ENCODE measurements at regions not wholly inside any gene's neighbourhood (a gene's known extent, or its start where the extent isn't known, plus 50 kb on each side); places are given as distances from the start of the nearest gene placed in this dataset.

DNA sequence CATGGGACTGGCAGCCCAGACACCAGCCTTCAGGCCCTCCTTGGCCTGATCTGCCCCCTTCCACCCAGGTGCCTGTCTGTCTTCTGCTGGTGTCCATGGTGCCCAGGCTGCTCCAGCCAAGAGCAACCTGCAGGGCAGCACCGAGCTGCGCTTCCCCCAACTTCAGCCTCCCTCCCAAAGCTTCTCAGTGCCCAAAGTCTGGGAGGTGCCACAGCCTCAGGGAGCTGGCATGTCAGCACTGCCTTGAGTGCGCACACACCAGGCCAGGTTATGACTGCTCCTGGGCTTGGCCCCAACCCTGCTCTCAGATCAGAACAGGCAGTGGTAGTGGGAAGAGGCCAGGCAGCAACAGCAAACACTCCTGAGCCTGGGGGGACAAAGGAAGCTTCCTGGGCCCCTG, 304.6 kb upstream of the NRG3 start:
- WGBS (ENCODE audit: low lambda C conversion rate): no CpG with 5 or more reads among the region's 3 CpGs
- H2AFZ ChIP-seq (ENCODE audit: low read depth): no peak overlapping the region
- H3K79me2 ChIP-seq (ENCODE audit: insufficient read depth): no peaks in the 10 kb centered on the region
- no peak overlapping the region for H3K27ac ChIP-seq (ENCODE audit: low read depth in 2 of 2, low read length in 1 of 2)
- no peaks in the 10 kb centered on the region for H3K9me3 ChIP-seq
- H3K4me1 ChIP-seq (ENCODE audit: control insufficient read depth in 1 of 2, insufficient read depth in 2 of 2, low read depth in 1 of 2, low read length in 1 of 2): no peaks in the 10 kb centered on the region
- no peak overlapping the region for H3K4me3 ChIP-seq (ENCODE audit: low read depth in 2 of 2, low read length in 1 of 2)
- no peak for DNase-seq
- no peaks in the 10 kb centered on the region for H3K27me3 ChIP-seq (ENCODE audit: insufficient read depth)
- ChIA-PET POLR2A (no interaction called here), CTCF (no interaction called here)
- H3K36me3 ChIP-seq (replicated peaks in 1 of 2; ENCODE audit: control insufficient read depth in 1 of 2, insufficient read depth in 2 of 2, low read length in 1 of 2): no peaks in the 10 kb centered on the region
- no peaks in the 10 kb centered on the region for H4K20me1 ChIP-seq (ENCODE audit: insufficient read depth)
- no peak overlapping the region for H3K9ac ChIP-seq
- H3F3A ChIP-seq (replicated peaks; ENCODE audit: insufficient read depth): no peaks in the 10 kb centered on the region
- TF ChIP-seq TCF12 (IDR thresholded peaks at IDR 0.05): no peak
- TF ChIP-seq TEAD4 (IDR thresholded peaks at IDR 0.05; ENCODE audit: borderline replicate concordance, insufficient read depth): no peak
- TF ChIP-seq, protein P1, sequence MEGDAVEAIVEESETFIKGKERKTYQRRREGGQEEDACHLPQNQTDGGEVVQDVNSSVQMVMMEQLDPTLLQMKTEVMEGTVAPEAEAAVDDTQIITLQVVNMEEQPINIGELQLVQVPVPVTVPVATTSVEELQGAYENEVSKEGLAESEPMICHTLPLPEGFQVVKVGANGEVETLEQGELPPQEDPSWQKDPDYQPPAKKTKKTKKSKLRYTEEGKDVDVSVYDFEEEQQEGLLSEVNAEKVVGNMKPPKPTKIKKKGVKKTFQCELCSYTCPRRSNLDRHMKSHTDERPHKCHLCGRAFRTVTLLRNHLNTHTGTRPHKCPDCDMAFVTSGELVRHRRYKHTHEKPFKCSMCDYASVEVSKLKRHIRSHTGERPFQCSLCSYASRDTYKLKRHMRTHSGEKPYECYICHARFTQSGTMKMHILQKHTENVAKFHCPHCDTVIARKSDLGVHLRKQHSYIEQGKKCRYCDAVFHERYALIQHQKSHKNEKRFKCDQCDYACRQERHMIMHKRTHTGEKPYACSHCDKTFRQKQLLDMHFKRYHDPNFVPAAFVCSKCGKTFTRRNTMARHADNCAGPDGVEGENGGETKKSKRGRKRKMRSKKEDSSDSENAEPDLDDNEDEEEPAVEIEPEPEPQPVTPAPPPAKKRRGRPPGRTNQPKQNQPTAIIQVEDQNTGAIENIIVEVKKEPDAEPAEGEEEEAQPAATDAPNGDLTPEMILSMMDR (IDR thresholded peaks at IDR 0.05): no peak
- TF ChIP-seq POLR2AphosphoS5 (IDR thresholded peaks at IDR 0.05; ENCODE audit: low read depth, low read length): no peak
- TF ChIP-seq, protein P2, sequence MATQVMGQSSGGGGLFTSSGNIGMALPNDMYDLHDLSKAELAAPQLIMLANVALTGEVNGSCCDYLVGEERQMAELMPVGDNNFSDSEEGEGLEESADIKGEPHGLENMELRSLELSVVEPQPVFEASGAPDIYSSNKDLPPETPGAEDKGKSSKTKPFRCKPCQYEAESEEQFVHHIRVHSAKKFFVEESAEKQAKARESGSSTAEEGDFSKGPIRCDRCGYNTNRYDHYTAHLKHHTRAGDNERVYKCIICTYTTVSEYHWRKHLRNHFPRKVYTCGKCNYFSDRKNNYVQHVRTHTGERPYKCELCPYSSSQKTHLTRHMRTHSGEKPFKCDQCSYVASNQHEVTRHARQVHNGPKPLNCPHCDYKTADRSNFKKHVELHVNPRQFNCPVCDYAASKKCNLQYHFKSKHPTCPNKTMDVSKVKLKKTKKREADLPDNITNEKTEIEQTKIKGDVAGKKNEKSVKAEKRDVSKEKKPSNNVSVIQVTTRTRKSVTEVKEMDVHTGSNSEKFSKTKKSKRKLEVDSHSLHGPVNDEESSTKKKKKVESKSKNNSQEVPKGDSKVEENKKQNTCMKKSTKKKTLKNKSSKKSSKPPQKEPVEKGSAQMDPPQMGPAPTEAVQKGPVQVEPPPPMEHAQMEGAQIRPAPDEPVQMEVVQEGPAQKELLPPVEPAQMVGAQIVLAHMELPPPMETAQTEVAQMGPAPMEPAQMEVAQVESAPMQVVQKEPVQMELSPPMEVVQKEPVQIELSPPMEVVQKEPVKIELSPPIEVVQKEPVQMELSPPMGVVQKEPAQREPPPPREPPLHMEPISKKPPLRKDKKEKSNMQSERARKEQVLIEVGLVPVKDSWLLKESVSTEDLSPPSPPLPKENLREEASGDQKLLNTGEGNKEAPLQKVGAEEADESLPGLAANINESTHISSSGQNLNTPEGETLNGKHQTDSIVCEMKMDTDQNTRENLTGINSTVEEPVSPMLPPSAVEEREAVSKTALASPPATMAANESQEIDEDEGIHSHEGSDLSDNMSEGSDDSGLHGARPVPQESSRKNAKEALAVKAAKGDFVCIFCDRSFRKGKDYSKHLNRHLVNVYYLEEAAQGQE (IDR thresholded peaks at IDR 0.05; ENCODE audit: low read depth, low read length): no peak
- TF ChIP-seq, protein P3, sequence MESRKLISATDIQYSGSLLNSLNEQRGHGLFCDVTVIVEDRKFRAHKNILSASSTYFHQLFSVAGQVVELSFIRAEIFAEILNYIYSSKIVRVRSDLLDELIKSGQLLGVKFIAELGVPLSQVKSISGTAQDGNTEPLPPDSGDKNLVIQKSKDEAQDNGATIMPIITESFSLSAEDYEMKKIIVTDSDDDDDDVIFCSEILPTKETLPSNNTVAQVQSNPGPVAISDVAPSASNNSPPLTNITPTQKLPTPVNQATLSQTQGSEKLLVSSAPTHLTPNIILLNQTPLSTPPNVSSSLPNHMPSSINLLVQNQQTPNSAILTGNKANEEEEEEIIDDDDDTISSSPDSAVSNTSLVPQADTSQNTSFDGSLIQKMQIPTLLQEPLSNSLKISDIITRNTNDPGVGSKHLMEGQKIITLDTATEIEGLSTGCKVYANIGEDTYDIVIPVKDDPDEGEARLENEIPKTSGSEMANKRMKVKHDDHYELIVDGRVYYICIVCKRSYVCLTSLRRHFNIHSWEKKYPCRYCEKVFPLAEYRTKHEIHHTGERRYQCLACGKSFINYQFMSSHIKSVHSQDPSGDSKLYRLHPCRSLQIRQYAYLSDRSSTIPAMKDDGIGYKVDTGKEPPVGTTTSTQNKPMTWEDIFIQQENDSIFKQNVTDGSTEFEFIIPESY (IDR thresholded peaks at IDR 0.05; ENCODE audit: borderline replicate concordance, low read depth): no peak
- TF ChIP-seq, protein P4, sequence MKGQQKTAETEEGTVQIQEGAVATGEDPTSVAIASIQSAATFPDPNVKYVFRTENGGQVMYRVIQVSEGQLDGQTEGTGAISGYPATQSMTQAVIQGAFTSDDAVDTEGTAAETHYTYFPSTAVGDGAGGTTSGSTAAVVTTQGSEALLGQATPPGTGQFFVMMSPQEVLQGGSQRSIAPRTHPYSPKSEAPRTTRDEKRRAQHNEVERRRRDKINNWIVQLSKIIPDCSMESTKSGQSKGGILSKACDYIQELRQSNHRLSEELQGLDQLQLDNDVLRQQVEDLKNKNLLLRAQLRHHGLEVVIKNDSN (IDR thresholded peaks at IDR 0.05; ENCODE audit: borderline replicate concordance, low read depth): no peak
- TF ChIP-seq, protein P5, sequence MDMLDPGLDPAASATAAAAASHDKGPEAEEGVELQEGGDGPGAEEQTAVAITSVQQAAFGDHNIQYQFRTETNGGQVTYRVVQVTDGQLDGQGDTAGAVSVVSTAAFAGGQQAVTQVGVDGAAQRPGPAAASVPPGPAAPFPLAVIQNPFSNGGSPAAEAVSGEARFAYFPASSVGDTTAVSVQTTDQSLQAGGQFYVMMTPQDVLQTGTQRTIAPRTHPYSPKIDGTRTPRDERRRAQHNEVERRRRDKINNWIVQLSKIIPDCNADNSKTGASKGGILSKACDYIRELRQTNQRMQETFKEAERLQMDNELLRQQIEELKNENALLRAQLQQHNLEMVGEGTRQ (IDR thresholded peaks at IDR 0.05; ENCODE audit: borderline replicate concordance, low read depth, low read length): no peak
- no peak for TF ChIP-seq NFIC (IDR thresholded peaks at IDR 0.05; ENCODE audit: borderline replicate concordance)
- TF ChIP-seq NRF1 (IDR thresholded peaks at IDR 0.05; ENCODE audit: low read depth, low read length): no peak
- TF ChIP-seq YY1 (IDR thresholded peaks at IDR 0.05; ENCODE audit: low read depth): no peak
- TF ChIP-seq MXI1 (IDR thresholded peaks at IDR 0.05; ENCODE audit: low read depth, low read length): no peak
- TF ChIP-seq RFX5 (IDR thresholded peaks at IDR 0.05; ENCODE audit: low read length): no peak
- TF ChIP-seq, protein P6, sequence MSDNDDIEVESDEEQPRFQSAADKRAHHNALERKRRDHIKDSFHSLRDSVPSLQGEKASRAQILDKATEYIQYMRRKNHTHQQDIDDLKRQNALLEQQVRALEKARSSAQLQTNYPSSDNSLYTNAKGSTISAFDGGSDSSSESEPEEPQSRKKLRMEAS (IDR thresholded peaks at IDR 0.05; ENCODE audit: low read depth): no peak
- no peak for TF ChIP-seq ELF1 (IDR thresholded peaks at IDR 0.05)
- TF ChIP-seq, protein P7, sequence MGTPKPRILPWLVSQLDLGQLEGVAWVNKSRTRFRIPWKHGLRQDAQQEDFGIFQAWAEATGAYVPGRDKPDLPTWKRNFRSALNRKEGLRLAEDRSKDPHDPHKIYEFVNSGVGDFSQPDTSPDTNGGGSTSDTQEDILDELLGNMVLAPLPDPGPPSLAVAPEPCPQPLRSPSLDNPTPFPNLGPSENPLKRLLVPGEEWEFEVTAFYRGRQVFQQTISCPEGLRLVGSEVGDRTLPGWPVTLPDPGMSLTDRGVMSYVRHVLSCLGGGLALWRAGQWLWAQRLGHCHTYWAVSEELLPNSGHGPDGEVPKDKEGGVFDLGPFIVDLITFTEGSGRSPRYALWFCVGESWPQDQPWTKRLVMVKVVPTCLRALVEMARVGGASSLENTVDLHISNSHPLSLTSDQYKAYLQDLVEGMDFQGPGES (IDR thresholded peaks at IDR 0.05; ENCODE audit: low read depth, low read length): no peak
- TF ChIP-seq GATA2 (CRISPR knock-in tag; IDR thresholded peaks at IDR 0.05): no peak
- no peak for TF ChIP-seq GABPA (IDR thresholded peaks at IDR 0.05; ENCODE audit: low read depth)
- TF ChIP-seq EZH2phosphoT487 (IDR thresholded peaks at IDR 0.05; ENCODE audit: borderline replicate concordance, low read depth): no peak
- no peaks in the 10 kb centered on the region for H3K9me2 ChIP-seq
- H3K4me2 ChIP-seq: no peak overlapping the region
